GM10266 (cell line): ENCODE measurements at regions not wholly inside any gene's neighbourhood (a gene's known extent, or its start where the extent isn't known, plus 50 kb on each side); places are given as distances from the start of the nearest gene placed in this dataset.
"Not testable (repeated sequence)": the region's sequence is repeated elsewhere in the genome, so short reads cannot be mapped to it uniquely, and the experiment has no call there.

Source experiments
- DNase-seq: peaks from one replicate; pipeline ENCODE4 v3.0.0; 2012; ENCODE audit errors: extremely low spot score
- TF ChIP-seq, protein P1 (sequence below): IDR thresholded peaks from 2 replicates; pipeline ENCODE4 v1.5.1; 2012; ENCODE audit warnings: mild to moderate bottlenecking, low read depth; ENCODE audit not compliant: control insufficient read depth, insufficient read depth; ENCODE audit errors: missing control alignments

DNA sequence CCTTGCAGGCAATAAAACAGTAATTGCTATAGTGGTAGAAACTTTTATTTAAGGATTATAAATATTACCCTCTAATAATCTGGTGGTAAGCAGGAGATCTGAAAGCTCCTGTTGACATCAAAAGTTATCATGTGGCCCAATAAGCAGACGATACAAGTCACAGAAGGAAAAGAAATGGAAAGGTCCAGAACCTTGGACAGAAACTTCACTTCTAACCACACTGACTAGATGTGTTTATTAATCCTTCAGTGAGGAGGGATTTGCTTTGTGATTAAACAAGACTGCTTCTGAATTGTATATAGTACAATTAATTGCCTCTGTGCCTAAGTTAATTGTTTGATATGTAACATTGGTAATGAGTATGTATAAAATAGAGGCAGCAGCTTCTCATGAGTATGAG is 652.7 kb upstream of the MIS18BP1 start:
- TF ChIP-seq, protein P1, sequence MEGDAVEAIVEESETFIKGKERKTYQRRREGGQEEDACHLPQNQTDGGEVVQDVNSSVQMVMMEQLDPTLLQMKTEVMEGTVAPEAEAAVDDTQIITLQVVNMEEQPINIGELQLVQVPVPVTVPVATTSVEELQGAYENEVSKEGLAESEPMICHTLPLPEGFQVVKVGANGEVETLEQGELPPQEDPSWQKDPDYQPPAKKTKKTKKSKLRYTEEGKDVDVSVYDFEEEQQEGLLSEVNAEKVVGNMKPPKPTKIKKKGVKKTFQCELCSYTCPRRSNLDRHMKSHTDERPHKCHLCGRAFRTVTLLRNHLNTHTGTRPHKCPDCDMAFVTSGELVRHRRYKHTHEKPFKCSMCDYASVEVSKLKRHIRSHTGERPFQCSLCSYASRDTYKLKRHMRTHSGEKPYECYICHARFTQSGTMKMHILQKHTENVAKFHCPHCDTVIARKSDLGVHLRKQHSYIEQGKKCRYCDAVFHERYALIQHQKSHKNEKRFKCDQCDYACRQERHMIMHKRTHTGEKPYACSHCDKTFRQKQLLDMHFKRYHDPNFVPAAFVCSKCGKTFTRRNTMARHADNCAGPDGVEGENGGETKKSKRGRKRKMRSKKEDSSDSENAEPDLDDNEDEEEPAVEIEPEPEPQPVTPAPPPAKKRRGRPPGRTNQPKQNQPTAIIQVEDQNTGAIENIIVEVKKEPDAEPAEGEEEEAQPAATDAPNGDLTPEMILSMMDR, result no peak
- DNase-seq, result no peak

DNA sequence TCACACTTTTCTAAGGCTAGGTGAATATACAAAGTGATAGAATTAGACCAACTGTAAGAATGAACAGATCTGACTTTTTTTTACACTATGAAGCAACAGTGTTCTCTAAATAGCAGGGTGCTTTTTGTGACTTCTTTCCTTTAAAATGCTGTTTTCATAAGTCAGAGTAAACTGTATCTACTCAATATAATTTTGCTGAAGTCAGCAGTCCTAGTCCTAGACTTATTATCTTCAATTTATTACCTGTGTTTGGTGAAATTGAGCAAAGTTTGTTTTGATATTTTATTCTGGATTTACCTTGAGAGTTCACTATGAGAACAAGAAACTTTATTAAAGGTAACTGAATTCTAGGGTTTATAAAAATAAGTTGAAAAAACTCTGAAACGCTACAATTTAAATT is 651.3 kb upstream of the MIS18BP1 start:
- TF ChIP-seq, protein P1, result no peak
- DNase-seq, result no peak

DNA sequence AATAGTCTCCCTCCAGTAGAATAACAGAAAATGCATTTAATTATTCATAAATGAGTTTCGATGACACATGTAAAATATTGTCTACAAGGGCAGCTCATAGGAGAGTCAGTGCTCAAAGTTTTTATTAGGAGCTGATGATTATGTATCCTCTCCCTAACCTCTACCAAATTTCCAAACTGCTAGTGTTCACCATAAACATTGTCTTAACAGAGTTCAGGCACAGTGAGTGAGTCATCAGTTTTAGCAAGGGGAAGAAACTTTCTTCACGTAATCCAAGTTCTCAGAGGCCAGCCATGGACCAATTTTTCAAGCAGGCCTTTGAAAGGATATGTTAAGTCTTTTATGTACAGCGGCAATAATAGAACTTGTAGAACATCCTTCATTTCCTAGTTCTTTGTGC is 649.2 kb upstream of the MIS18BP1 start:
- DNase-seq, result no peak
- TF ChIP-seq, protein P1, result no peak

DNA sequence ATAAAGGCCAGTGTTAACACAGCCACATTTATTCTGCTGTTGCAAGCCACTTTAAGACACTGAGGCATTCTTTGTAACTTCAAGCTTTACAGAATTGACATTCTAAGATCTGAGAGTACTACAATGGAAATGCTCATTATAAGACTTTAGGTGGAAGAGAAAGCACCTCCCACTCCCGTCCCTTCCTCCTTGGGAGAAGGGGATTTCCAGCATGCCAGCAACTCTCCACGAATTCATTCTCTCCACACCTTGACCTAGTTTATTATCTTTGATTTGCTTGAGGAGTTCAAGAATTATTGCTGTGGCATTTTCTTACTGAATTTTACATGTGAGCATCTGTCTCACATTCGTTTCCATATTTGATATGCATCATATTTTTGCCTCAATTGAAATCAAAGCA is 644.4 kb upstream of the MIS18BP1 start:
- TF ChIP-seq, protein P1, result no peak
- no peak for DNase-seq

DNA sequence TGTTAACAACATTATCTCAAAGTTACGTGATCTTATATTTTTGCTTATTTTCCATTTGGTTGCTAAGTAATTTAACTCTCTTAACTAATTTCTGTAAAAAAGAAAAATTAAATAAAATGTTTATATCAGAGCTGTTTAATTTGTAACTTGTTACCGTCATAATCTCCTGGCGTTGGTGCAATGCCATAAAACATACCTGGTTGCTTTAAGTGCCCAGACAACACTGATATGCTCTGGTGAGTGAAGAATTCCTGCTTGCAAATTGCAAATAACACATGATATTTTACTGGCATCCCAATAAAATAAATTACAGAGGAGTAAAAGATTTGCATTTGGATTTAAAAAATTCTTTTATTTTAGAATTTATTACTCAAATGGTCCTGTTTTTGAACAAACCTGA is 640.1 kb upstream of the MIS18BP1 start:
- DNase-seq, result no peak
- TF ChIP-seq, protein P1, result no peak

DNA sequence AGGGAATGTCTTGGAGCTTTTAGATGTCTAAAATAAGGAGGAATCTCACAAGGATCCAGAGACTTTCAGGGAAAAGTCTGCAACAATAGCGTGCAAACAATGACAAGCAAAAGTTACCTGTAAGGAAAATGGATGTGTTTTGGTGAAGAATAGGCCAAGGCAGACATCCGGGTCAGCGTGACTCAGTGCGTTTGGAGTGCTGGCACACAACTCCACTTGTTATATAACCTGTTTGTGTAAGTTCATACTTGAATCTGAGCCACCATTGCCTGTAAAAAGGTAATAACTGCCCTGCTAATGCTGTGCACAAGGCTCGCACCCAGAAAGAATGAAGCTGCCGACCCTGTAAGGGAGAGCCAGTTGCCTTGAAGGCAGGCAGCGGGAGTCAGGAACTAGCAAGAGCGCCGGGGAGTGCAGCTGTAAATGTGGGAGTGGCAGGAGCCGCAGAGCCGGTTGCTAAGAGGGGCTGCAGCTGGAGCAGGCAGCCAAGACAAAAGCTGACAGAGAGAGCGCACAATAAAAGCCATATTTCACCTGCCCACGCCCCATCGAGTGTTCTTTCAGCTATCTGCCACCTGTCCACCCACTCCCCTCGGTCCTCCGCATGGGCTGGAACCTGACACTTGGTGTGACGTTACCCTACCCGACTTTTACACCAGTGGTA is 638.5 kb upstream of the MIS18BP1 start:
- DNase-seq, result no peak

DNA sequence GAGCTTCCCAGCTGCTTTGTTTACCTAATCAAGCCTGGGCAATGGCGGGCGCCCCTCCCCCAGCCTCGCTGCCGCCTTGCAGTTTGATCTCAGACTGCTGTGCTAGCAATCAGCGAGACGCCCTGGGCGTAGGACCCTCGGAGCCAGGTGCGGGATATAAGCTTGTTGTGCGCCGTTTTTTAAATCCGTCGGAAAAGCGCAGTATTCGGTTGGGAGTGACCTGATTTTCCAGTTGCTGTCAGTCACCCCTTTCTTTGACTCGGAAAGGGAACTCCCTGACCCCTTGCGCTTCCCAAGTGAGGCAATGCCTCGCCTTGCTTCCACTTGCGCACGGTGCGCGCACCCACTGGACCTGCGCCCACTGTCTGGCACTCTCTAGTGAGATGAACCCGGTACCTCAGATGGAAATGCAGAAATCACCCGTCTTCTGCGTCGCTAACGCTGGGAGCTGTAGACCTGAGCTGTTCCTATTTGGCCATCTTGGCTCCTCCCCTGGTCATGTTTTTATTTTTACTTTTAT is 635.8 kb upstream of the MIS18BP1 start:
- not testable (repeated sequence) for DNase-seq

More for the DNA sequence above, 638.5 kb upstream of the MIS18BP1 start:
- TF ChIP-seq, protein P1, result no peak

DNA sequence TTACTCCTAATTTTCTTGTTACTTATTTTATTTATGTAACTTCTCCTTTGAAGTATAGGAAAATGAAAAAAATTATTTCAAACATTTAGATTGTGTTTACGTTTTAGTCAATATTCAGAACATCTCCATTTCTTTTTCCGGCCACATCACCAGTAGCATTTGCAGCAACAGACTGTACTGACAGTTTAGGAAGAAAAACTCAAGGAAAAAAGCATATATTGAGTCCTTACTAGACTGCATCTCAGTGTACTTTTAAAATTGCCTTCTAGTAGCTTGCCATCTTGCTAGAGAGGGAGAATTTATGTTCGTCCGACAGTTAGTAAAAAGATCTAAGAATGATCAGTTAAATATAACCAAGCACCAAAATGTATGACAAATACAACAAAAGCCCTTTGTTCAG is 625.0 kb upstream of the MIS18BP1 start:
- TF ChIP-seq, protein P1, result no peak
- DNase-seq, result no peak
